Activated CD4-positive, alpha-beta T cell treated with anti-CD3 and anti-CD28 coated beads for 4 hours (primary cell): ENCODE measurements at regions not wholly inside any gene's neighbourhood (a gene's known extent, or its start where the extent isn't known, plus 50 kb on each side); places are given as distances from the start of the nearest gene placed in this dataset.
"Not testable (repeated sequence)": the region's sequence is repeated elsewhere in the genome, so short reads cannot be mapped to it uniquely, and the experiment has no call there.

Experiments
- DNase-seq, 2 donors: peaks; one replicate each; pipeline ENCODE4 v3.0.0-alpha.2; 2020

- DNase-seq: no peak
These were observed 258.1 kb upstream of the AGTR2 start for GRCh38 chrX:115912372-115912897.

- DNase-seq: no peak
These were observed 257.0 kb upstream of the AGTR2 start for GRCh38 chrX:115913575-115913974.

- DNase-seq: not testable (repeated sequence)
These were observed 254.9 kb upstream of the AGTR2 start for GRCh38 chrX:115915625-115916024.

GRCh38 chrX:115929480-115929879 is 241.1 kb upstream of the AGTR2 start:
- no peak for DNase-seq

GRCh38 chrX:115936008-115936407 is 234.5 kb upstream of the AGTR2 start:
- DNase-seq: no peak

- no peak for DNase-seq
These were observed 231.5 kb upstream of the AGTR2 start for GRCh38 chrX:115939070-115939469.

- DNase-seq: no peak
These were observed 230.8 kb upstream of the AGTR2 start for GRCh38 chrX:115939636-115940160.

GRCh38 chrX:115940348-115940747 is 230.2 kb upstream of the AGTR2 start:
- DNase-seq: no peak

GRCh38 chrX:115940888-115941332 is 229.6 kb upstream of the AGTR2 start:
- DNase-seq: peak in 1 of 2 donors; percentile 65

GRCh38 chrX:115941388-115941787 is 229.2 kb upstream of the AGTR2 start:
- DNase-seq: no peak

- DNase-seq: no peak
These were observed 224.5 kb upstream of the AGTR2 start for GRCh38 chrX:115946059-115946458.

GRCh38 chrX:115948018-115948923 is 222.3 kb upstream of the AGTR2 start:
- DNase-seq: peak in 1 of 2 donors; percentile 14

- no peak for DNase-seq
These were observed 220.4 kb upstream of the AGTR2 start for GRCh38 chrX:115949900-115950822.

- no peak for DNase-seq
These were observed 218.0 kb upstream of the AGTR2 start for GRCh38 chrX:115952417-115953092.

- DNase-seq: no peak
These were observed 212.6 kb upstream of the AGTR2 start for GRCh38 chrX:115957862-115958490.

- no peak for DNase-seq
These were observed 211.7 kb upstream of the AGTR2 start for GRCh38 chrX:115958687-115959359.

- DNase-seq: no peak
These were observed 210.0 kb upstream of the AGTR2 start for GRCh38 chrX:115960440-115961084.

GRCh38 chrX:115966920-115967319 is 203.6 kb upstream of the AGTR2 start:
- DNase-seq: no peak

GRCh38 chrX:115968436-115969252 is 201.9 kb upstream of the AGTR2 start:
- DNase-seq: no peak

- DNase-seq: no peak
These were observed 199.8 kb upstream of the AGTR2 start for GRCh38 chrX:115970718-115971117.
